T-helper 1 cell treated with Interleukin-12 subunit alpha and Interleukin-12 subunit beta and Interleukin-4 antibody, amounts not matched to agents 30 μg/mL and 1 μg/mL, for 36 hours (primary cell): ENCODE measurements at regions not wholly inside any gene's neighbourhood (a gene's known extent, or its start where the extent isn't known, plus 50 kb on each side); places are given as distances from the start of the nearest gene placed in this dataset.
"Not testable (repeated sequence)": the region's sequence is repeated elsewhere in the genome, so short reads cannot be mapped to it uniquely, and the experiment has no call there.

Experiments
- H3K27ac Mint-ChIP-seq: one replicate; pipeline ENCODE4 v1.8.0; 2021; ENCODE audit warnings: mild to moderate bottlenecking, mixed read lengths
- H3K27me3 Mint-ChIP-seq: one replicate; pipeline ENCODE4 v1.8.0; 2021; ENCODE audit warnings: low read depth, mixed read lengths
- H3K36me3 Mint-ChIP-seq: one replicate; pipeline ENCODE4 v1.8.0; 2021; ENCODE audit warnings: low read depth, mixed read lengths
- H3K4me1 Mint-ChIP-seq: one replicate; pipeline ENCODE4 v1.8.0; 2021; ENCODE audit warnings: low read depth, mixed read lengths
- H3K4me3 Mint-ChIP-seq: one replicate; pipeline ENCODE4 v1.8.0; 2021; ENCODE audit warnings: mild to moderate bottlenecking, moderate library complexity, mixed read lengths
- H3K9me3 Mint-ChIP-seq: one replicate; pipeline ENCODE4 v1.8.0; 2021; ENCODE audit warnings: mixed read lengths

- Mint-ChIP-seq H3K9me3 (no peaks in the 10 kb centered on the region), H3K4me1 (no peaks in the 10 kb centered on the region), H3K27ac (no peak overlapping the region), H3K4me3 (no peak overlapping the region), H3K36me3 (no peaks in the 10 kb centered on the region), H3K27me3 (peaks cover 24% of the 10 kb centered on the region)
Observed at GRCh38 chr20:1747953-1748577, 90.5 kb upstream of the SIRPG start.

GRCh38 chr20:1742049-1742434, 84.5 kb upstream of the SIRPG start:
- not testable (repeated sequence) for H3K36me3 Mint-ChIP-seq, H3K27ac Mint-ChIP-seq, H3K4me1 Mint-ChIP-seq, H3K9me3 Mint-ChIP-seq, H3K4me3 Mint-ChIP-seq
- peaks cover 32% of the 10 kb centered on the region for H3K27me3 Mint-ChIP-seq

GRCh38 chr20:1741309-1742048, 83.9 kb upstream of the SIRPG start:
- no peak overlapping the region for H3K4me3 Mint-ChIP-seq
- H3K36me3 Mint-ChIP-seq, result peaks cover 2% of the 10 kb centered on the region
- H3K27me3 Mint-ChIP-seq, result peaks cover 29% of the 10 kb centered on the region
- no peaks in the 10 kb centered on the region for H3K9me3 Mint-ChIP-seq
- H3K27ac Mint-ChIP-seq, result no peak overlapping the region
- peaks cover 4% of the 10 kb centered on the region for H3K4me1 Mint-ChIP-seq

- Mint-ChIP-seq H3K27me3 (peaks cover 25% of the 10 kb centered on the region), H3K9me3 (no peaks in the 10 kb centered on the region), H3K4me1 (peaks cover 21% of the 10 kb centered on the region), H3K36me3 (peaks cover 2% of the 10 kb centered on the region), H3K4me3 (no peak overlapping the region), H3K27ac (no peak overlapping the region)
Observed at GRCh38 chr20:1737134-1737533, 79.6 kb upstream of the SIRPG start.

GRCh38 chr20:1735417-1736089, 78.0 kb upstream of the SIRPG start:
- Mint-ChIP-seq H3K36me3 (no peaks in the 10 kb centered on the region), H3K27ac (no peak overlapping the region), H3K4me3 (no peak overlapping the region), H3K4me1 (peaks cover 30% of the 10 kb centered on the region), H3K9me3 (no peaks in the 10 kb centered on the region), H3K27me3 (peaks cover 12% of the 10 kb centered on the region)

- H3K27ac Mint-ChIP-seq, result no peak overlapping the region
- no peak overlapping the region for H3K4me3 Mint-ChIP-seq
- no peaks in the 10 kb centered on the region for H3K36me3 Mint-ChIP-seq
- peaks cover 30% of the 10 kb centered on the region for H3K4me1 Mint-ChIP-seq
- H3K27me3 Mint-ChIP-seq, result peaks cover 9% of the 10 kb centered on the region
- H3K9me3 Mint-ChIP-seq, result no peaks in the 10 kb centered on the region
Observed at GRCh38 chr20:1734269-1734858, 76.8 kb upstream of the SIRPG start.

- peak overlapping the region; percentile 68 for H3K4me3 Mint-ChIP-seq
- not testable (repeated sequence) for H3K27me3 Mint-ChIP-seq, H3K9me3 Mint-ChIP-seq, H3K36me3 Mint-ChIP-seq
- peaks cover 30% of the 10 kb centered on the region for H3K4me1 Mint-ChIP-seq
- H3K27ac Mint-ChIP-seq, result peak overlapping the region; percentile 23
Observed at GRCh38 chr20:1731828-1732375, 74.3 kb upstream of the SIRPG start.

- peak overlapping the region; percentile 23 for H3K27ac Mint-ChIP-seq
Observed at GRCh38 chr20:1730981-1731711, 73.6 kb upstream of the SIRPG start.

GRCh38 chr20:1727303-1727702, 69.7 kb upstream of the SIRPG start:
- H3K27me3 Mint-ChIP-seq, H3K4me3 Mint-ChIP-seq, H3K27ac Mint-ChIP-seq, H3K36me3 Mint-ChIP-seq: not testable (repeated sequence)
- Mint-ChIP-seq H3K9me3 (peaks cover 14% of the 10 kb centered on the region), H3K4me1 (peaks cover 15% of the 10 kb centered on the region)

More at GRCh38 chr20:1730981-1731711, 73.6 kb upstream of the SIRPG start:
- Mint-ChIP-seq H3K4me1 (peaks cover 30% of the 10 kb centered on the region), H3K4me3 (peak overlapping the region; percentile 68)
- H3K9me3 Mint-ChIP-seq, H3K36me3 Mint-ChIP-seq, H3K27me3 Mint-ChIP-seq: not testable (repeated sequence)

GRCh38 chr20:1724901-1725300, 67.3 kb upstream of the SIRPG start:
- Mint-ChIP-seq H3K9me3 (peaks cover 14% of the 10 kb centered on the region), H3K27me3 (no peaks in the 10 kb centered on the region), H3K27ac (no peak overlapping the region), H3K36me3 (peaks cover 1% of the 10 kb centered on the region), H3K4me3 (no peak overlapping the region), H3K4me1 (no peaks in the 10 kb centered on the region)

- H3K4me1 Mint-ChIP-seq, result no peaks in the 10 kb centered on the region
- H3K27me3 Mint-ChIP-seq, result no peaks in the 10 kb centered on the region
- no peak overlapping the region for H3K27ac Mint-ChIP-seq
- H3K36me3 Mint-ChIP-seq, result peaks cover 1% of the 10 kb centered on the region
- H3K4me3 Mint-ChIP-seq, result no peak overlapping the region
- peaks cover 14% of the 10 kb centered on the region for H3K9me3 Mint-ChIP-seq
Observed at GRCh38 chr20:1722513-1723050, 65.0 kb upstream of the SIRPG start.

- no peak overlapping the region for H3K27ac Mint-ChIP-seq
Observed at GRCh38 chr20:1721687-1722512, 64.3 kb upstream of the SIRPG start.

GRCh38 chr20:1720845-1721475, 63.4 kb upstream of the SIRPG start:
- Mint-ChIP-seq H3K36me3 (peaks cover 1% of the 10 kb centered on the region), H3K9me3 (peaks cover 14% of the 10 kb centered on the region), H3K4me3 (no peak overlapping the region), H3K27ac (no peak overlapping the region), H3K4me1 (no peaks in the 10 kb centered on the region), H3K27me3 (peaks cover 7% of the 10 kb centered on the region)

More at GRCh38 chr20:1721687-1722512, 64.3 kb upstream of the SIRPG start:
- Mint-ChIP-seq H3K9me3 (peaks cover 14% of the 10 kb centered on the region), H3K27me3 (no peaks in the 10 kb centered on the region), H3K36me3 (peaks cover 1% of the 10 kb centered on the region), H3K4me3 (no peak overlapping the region), H3K4me1 (no peaks in the 10 kb centered on the region)
